ENCODE measurements at regions not wholly inside any gene's neighbourhood (a gene's known extent, or its start where the extent isn't known, plus 50 kb on each side); places are given as distances from the start of the nearest gene placed in this dataset.

DNA sequence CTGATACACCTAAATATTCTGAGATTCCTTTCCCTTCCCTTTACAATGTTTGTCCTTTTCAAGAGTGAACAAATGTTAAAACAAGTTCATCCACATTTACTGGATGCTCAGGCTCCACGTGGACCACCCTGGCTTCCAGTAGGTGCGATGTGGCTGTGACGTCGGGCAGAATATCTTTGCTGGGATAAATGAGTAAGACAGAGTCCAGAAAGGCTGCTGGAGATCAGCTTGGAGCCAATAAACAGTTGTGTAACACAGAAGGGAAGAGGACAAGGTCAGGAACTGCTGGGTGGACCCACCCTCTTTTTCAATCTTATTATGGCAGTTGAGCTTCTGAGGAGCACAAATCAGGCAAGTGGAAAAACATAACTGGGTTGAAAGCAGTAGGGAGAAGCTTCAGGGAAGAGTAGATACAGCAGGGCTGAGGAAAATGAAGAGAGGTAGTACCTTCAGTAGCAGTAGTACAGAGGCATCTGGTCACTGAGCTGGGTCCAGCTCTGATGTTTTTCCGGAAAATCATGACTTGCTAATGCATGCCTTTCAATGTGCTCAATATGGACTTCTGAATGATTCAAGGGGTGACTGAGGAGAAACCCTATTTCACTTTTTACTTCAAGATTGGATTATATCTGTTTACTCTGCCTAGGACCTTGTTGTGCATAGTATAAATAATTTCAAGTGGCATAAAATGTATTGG, 171.8 kb upstream of the MAD2L1 start:
- no peaks in the 10 kb centered on the region for H3K36me3 ChIP-seq
- no peaks in the 10 kb centered on the region for H3K9me3 ChIP-seq
- no peak for DNase-seq (ENCODE audit: extremely low spot score)
- TF ChIP-seq, protein P1, sequence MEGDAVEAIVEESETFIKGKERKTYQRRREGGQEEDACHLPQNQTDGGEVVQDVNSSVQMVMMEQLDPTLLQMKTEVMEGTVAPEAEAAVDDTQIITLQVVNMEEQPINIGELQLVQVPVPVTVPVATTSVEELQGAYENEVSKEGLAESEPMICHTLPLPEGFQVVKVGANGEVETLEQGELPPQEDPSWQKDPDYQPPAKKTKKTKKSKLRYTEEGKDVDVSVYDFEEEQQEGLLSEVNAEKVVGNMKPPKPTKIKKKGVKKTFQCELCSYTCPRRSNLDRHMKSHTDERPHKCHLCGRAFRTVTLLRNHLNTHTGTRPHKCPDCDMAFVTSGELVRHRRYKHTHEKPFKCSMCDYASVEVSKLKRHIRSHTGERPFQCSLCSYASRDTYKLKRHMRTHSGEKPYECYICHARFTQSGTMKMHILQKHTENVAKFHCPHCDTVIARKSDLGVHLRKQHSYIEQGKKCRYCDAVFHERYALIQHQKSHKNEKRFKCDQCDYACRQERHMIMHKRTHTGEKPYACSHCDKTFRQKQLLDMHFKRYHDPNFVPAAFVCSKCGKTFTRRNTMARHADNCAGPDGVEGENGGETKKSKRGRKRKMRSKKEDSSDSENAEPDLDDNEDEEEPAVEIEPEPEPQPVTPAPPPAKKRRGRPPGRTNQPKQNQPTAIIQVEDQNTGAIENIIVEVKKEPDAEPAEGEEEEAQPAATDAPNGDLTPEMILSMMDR (IDR thresholded peaks at IDR 0.05), result no peak
- TF ChIP-seq POLR2AphosphoS5 (IDR thresholded peaks at IDR 0.05) (no peak), EP300 (IDR thresholded peaks at IDR 0.05) (no peak), POLR2A (IDR thresholded peaks at IDR 0.05; ENCODE audit: low read depth) (no peak)
- H3K27ac ChIP-seq (replicated peaks in 1 of 4), result no peak overlapping the region
- intact Hi-C loops (cut with DNase I), result no loop called here
- H3K4me3 ChIP-seq, result no peak overlapping the region
- 92% methylated on average over 5 of the region's 5 CpGs for WGBS
- H3K4me1 ChIP-seq, result no peaks in the 10 kb centered on the region
- no peaks in the 10 kb centered on the region for H3K27me3 ChIP-seq

DNA sequence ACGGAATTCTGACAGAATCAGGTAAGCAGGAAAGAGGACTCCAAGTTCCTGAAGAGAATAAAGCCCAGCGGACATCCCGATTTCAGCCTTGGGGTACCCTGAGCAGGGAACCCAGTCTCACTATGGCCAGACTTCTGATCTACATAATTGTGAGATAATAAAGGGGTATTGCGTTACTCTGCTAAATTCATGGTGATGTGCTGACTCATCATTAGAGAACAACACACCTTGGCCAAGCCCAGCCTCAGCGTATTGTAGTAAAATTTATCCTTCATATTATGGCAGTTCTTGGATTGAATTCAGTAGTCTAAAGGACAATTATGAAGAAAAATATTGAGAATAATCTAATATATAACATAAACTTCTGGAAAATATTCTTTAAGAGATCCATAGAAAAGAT, 170.2 kb upstream of the MAD2L1 start:
- 89% methylated on average over 5 of the region's 5 CpGs for WGBS
- H3K27me3 ChIP-seq, result no peaks in the 10 kb centered on the region
- DNase-seq (ENCODE audit: extremely low spot score), result no peak
- no peak overlapping the region for H3K27ac ChIP-seq (replicated peaks in 1 of 4)
- H3K4me3 ChIP-seq, result no peak overlapping the region
- TF ChIP-seq POLR2A (IDR thresholded peaks at IDR 0.05; ENCODE audit: low read depth) (no peak), EP300 (IDR thresholded peaks at IDR 0.05) (no peak), POLR2AphosphoS5 (IDR thresholded peaks at IDR 0.05) (no peak)
- TF ChIP-seq, protein P1 (IDR thresholded peaks at IDR 0.05), result no peak
- no peaks in the 10 kb centered on the region for H3K4me1 ChIP-seq
- intact Hi-C loops (cut with DNase I), result no loop called here
- H3K36me3 ChIP-seq, result no peaks in the 10 kb centered on the region
- no peaks in the 10 kb centered on the region for H3K9me3 ChIP-seq

DNA sequence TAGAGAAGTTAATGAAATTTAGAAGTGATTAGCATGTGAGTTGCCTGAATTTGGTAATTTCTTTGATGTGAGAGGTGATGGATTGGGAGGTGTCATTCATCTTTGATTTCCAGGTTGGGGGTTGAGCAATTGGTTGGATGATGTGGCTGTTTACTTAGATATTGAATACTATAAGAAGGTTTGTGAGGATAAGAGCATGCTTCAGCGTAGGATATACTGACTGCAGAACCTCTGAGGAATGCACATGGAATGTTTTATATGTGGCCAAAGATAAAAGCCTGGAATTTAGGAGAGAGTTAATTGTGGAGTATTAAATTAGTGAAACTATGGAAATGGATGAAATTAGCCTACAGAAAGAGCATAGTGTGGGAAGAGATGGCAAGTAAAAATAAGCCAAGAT, 165.4 kb upstream of the MAD2L1 start:
- Histone ChIP-seq H3K4me3 (no peak overlapping the region), H3K27ac (replicated peaks in 1 of 4) (no peak overlapping the region), H3K4me1 (peaks cover 0 to 10% (median 0%) of the 10 kb centered on the region in 4 donors), H3K9me3 (no peaks in the 10 kb centered on the region), H3K27me3 (no peaks in the 10 kb centered on the region), H3K36me3 (no peaks in the 10 kb centered on the region)
- WGBS, result 0% methylated on average over 1 of the region's 1 CpG
- no peak for DNase-seq (ENCODE audit: extremely low spot score)
- intact Hi-C loops (cut with DNase I), result no loop called here
- no peak for TF ChIP-seq EP300 (IDR thresholded peaks at IDR 0.05)
- no peak for TF ChIP-seq POLR2A (IDR thresholded peaks at IDR 0.05; ENCODE audit: low read depth)
- TF ChIP-seq POLR2AphosphoS5 (IDR thresholded peaks at IDR 0.05), result no peak
- TF ChIP-seq, protein P1 (IDR thresholded peaks at IDR 0.05), result no peak

DNA sequence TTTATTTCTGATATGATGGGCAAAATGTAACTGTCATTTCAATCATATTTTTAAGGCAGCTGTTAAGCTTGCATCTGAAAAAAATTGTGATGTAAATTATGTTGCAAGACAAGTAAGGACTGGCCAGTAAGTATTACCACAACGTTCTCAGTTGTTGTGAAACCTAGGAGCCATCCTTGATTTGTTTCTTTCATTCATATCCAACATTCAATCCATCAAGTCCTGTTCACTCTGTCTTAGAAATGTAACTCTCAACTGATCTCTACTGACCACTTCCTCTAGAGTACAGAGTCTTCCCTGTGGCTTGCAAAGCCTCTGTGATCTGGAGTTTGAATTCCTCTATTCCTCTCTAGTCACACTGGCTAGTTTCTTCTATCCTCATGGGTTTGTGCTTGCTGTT, 161.4 kb upstream of the MAD2L1 start:
- DNase-seq (ENCODE audit: extremely low spot score), result no peak
- no peak for TF ChIP-seq POLR2AphosphoS5 (IDR thresholded peaks at IDR 0.05)
- TF ChIP-seq EP300 (IDR thresholded peaks at IDR 0.05), result no peak
- TF ChIP-seq, protein P1 (IDR thresholded peaks at IDR 0.05), result no peak
- TF ChIP-seq POLR2A (IDR thresholded peaks at IDR 0.05; ENCODE audit: low read depth), result no peak
- Histone ChIP-seq H3K27me3 (no peaks in the 10 kb centered on the region), H3K36me3 (no peaks in the 10 kb centered on the region), H3K4me3 (no peak overlapping the region), H3K27ac (replicated peaks in 1 of 4) (no peak overlapping the region), H3K9me3 (no peaks in the 10 kb centered on the region), H3K4me1 (peaks cover 0 to 10% (median 0%) of the 10 kb centered on the region in 4 donors)
- WGBS, result 32% methylated on average over 1 of the region's 1 CpG
- intact Hi-C loops (cut with DNase I), result no loop called here

DNA sequence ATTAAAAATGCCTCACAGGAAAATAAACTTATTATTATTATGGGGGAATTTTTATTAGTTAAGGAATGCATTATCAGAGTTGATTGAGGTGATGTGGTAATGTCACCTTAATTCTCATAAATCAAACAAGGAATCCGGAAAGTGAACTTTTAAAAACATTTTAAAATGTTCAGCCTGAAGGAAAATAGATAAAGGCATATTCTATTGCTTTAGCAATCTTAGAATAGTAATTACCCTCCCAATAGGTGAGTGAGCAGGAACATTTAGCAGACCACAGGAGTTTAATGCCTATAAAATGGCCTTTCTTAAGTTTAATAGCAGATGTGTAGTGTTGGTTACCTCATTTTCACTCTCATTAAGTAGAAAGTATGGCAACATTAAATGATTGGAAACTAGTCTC, 160.9 kb upstream of the MAD2L1 start:
- no peak for DNase-seq (ENCODE audit: extremely low spot score)
- H3K27ac ChIP-seq (replicated peaks in 1 of 4), result no peak overlapping the region
- H3K9me3 ChIP-seq, result no peaks in the 10 kb centered on the region
- H3K27me3 ChIP-seq, result no peaks in the 10 kb centered on the region
- H3K4me1 ChIP-seq, result peaks cover 0 to 10% (median 0%) of the 10 kb centered on the region in 4 donors
- TF ChIP-seq POLR2A (IDR thresholded peaks at IDR 0.05; ENCODE audit: low read depth), result no peak
- TF ChIP-seq, protein P1 (IDR thresholded peaks at IDR 0.05), result no peak
- no peak for TF ChIP-seq POLR2AphosphoS5 (IDR thresholded peaks at IDR 0.05)
- no peak for TF ChIP-seq EP300 (IDR thresholded peaks at IDR 0.05)
- H3K36me3 ChIP-seq, result no peaks in the 10 kb centered on the region
- no peak overlapping the region for H3K4me3 ChIP-seq
- intact Hi-C loops (cut with DNase I), result no loop called here
- 67% methylated on average over 1 of the region's 1 CpG for whole genome bisulfite sequencing
